SHP77 (cell line): ENCODE measurements at regions not wholly inside any gene's neighbourhood (a gene's known extent, or its start where the extent isn't known, plus 50 kb on each side); places are given as distances from the start of the nearest gene placed in this dataset.

Experiments
- DNase-seq, 2 experiments: peaks; one replicate each; lab custom pipeline; 2025; lab: John Stamatoyannopoulos, UW

- DNase-seq, result no peak
Observed at GRCh38 chr22:48748860-48749554, 1078.7 kb downstream of the BRD1 start.

DNA sequence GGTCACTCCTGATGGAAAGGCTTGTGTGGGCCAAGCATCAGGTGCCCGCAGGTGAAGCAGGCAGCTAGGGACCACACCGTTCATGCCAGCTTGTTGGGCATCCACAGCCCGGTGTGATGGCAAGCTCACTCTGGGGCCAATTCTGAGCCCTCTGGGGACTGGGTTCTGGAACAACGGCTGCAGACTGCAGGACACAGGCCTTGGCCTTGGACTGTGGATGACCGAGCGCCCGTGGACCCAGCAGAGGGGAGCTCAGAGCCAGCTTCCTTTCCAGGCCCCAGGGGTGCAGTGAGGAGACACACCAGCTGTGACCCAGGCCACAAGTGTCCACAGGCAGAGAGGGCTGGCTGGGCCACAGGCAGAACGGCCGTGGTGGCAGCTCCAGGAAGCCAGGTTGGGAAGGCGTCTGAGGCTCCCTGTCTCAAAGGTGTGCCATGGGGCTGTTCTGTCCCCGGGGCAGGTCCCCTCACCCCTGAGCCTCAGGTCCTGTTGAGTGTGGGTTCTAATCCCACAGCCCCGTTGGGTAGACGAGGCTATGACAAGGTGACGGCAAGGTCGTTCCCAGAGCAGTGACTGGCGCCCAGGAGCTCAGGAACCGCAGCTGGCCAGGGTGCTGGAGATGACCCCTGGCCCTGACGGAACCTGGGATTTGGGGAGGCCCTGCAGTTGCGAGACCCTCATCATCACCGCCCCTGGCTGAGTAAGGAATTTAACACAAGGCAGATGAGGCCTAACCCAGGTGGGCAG lies 1079.4 kb downstream of the BRD1 start:
- DNase-seq, result no peak

DNA sequence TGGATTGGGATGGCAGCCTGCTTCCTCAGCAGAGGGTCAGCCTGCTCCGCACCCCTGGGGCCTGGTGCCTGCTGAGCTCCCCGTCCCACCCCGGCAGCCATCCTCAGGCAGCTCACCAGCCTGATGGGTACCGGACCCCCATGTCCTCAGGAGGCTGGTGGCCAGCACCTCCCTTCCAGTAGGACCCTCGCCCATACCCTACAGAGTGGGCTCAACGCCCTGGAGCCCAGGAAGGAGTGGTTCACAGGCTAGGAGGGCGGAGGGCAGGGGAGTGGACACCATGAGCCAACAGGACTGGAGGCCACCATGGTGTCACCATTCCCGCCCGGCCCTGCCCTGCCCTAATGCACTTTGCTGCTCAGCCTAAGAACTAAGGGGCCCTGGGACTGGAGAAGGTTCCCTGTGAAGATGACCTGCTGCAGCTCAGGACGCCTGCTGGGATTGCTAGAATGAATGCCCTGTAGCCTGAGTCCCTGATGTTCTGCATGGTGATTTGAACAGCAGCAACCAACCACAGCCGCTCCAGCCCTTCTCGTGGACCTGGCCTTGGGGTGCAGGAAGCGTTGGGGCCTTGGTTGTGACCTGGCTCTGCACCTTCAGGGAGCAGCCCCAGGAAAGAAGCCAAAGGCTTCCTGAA lies 1080.8 kb downstream of the BRD1 start:
- DNase-seq, result no peak

- DNase-seq, result no peak
Observed at GRCh38 chr22:48745842-48746788, 1081.6 kb downstream of the BRD1 start.

- no peak for DNase-seq
Observed at GRCh38 chr22:48744967-48745841, 1082.5 kb downstream of the BRD1 start.

DNA sequence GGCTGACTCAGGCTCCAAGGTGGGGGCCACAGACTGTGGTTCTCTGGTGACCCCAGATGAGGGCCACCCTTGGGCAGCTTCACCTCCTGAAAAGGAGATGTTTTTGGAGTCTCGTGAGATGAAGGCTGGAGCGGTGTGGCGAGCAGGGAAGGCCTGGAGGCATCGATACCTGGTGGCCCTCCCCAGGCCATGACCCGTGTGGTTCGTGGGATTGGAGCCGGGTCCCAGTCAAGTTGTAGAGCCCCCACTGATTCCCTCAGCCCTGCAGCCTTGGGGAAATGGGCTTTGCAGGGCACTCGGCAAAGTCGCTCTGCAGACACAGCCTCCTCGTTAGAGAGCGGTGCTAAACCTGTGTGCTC lies 1083.4 kb downstream of the BRD1 start:
- no peak for DNase-seq

DNA sequence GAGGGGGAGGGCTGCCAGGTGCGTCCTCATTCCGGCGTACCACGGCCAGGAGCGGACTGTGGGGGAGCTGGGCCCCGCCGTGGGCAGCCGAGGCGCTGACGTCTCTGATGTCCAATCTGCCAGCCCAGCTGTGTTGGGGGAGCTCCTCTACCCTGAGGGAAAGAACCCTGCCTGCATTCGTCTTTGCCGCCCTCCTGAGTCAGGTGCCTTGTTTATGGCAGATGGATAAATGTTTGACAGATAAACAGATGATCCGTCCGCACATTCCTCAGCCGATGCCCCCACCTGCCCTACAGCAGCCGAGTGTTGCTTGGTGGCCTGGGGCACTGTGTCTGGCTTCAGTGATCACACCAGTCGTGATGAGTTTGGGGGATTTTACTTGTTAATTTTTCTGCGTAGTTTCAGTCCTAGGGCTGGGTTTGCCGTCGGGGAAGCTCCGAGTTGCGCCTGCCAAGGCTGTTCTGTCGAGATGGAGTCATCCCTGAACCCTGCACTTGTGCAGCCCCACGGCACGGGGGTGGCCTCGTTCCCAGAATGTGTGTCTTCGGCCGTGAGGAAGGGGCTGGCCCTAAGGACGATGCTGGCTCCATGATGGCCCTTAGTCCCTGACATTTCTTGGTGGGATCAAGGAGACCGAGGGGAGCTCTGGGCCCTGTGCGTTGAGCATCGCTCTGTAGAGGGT lies 1083.9 kb downstream of the BRD1 start:
- no peak for DNase-seq

DNA sequence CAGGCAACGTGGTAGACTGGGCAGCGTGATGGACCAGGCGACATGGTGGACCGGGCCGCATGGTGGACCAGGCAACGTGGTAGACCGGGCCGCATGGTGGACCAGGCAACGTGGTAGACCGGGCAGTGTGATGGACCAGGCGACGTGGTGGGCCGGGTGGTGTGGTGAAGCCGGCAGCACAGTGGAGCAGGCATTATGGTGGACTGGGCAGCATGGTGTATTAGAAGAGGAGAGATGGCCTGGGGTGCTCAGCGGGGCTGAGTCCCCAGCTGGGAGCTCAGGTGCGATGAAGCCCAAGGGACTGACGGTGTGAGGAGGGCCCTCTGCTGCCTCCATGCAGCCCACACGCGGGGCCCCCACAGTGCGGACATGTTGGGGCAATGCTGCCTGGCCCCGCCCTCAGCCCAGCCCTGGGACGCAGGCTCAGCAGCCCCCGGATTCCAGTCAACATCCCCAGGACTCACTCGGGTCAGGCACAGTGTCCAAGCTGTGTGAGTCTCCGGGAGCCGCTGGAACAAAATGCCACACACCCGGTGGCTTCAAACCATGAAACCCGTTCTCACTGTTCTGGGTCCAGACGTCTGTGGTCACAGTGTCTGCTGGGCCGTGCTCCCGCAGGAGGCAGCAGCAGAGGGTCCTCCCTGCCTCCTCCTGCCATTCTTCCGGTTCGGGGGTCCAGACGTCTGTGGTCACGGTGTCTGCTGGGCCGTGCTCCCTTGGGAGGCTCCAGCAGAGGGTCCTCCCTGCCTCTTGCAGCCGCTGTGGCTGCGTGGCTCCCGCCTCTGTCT lies 1084.9 kb downstream of the BRD1 start:
- no peak for DNase-seq

DNA sequence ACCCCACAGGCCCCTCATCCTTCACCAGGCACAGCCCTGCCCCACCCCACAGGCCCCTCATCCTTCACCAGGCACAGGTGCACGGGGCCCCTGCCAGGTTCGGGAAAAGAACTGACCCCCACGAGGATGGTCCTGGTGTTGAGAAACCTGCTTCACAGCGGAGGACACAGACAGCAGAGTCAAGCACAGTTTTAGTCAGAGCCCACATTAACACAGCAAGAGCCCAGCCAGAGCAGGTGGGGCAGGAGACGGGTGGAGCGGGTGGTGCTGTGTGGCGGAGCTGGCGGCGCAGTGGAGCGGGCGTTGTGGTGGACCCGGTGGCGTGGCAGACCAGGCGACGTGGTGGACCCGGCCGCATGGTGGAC lies 1085.5 kb downstream of the BRD1 start:
- DNase-seq, result no peak

DNA sequence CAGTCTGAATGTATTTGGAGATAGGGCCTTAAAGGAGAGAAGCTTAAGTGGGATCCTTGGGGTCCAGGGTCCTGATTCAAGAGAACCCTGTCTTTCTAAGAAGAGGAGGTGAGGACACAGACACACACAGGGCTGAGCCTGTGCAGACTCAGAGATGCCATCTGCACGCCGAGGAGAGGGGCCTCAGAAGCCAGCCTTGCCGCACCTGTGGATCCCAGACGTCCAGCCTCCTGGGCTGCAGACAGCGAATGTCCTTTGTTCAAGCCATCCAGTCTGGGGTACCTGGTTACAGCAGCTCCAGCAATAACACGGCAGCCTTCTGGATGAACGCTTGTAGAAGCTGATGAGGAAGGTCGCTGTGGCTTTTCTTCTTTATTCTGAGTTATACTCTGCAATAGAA lies 1086.1 kb downstream of the BRD1 start:
- DNase-seq, result no peak

DNA sequence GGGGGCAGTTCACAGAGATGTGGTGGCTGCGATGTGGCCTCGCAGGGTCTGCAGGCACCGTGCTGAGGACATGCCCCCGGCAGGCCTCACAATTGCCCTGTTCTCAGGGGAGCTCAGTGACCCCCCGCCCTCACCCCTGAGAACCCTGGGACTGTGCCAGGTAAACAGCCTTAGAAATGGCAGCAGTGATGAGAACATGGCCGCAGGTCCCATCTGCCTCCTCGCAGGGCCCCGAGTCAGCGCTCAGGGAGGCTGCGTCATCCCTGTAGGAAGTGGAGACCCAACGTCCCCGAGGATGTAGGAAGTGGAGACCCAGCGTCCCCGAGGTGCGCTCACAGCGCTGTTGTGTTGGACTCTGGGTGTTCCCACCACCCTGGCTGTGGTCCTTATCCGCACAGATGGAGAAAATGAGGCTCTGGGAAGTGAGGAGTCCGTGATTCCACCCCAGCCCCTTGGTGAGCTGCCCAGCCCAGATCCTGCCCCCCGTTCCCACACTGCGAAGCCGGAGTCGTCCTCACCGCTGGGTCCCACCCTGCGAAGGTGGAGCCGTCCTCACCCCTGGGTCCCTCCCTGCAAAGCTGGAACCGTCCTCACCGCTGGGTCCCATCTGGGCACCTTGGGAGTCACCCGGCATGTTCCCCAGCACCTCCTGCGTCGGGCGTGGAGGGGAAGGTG lies 1086.8 kb downstream of the BRD1 start:
- DNase-seq, result no peak

DNA sequence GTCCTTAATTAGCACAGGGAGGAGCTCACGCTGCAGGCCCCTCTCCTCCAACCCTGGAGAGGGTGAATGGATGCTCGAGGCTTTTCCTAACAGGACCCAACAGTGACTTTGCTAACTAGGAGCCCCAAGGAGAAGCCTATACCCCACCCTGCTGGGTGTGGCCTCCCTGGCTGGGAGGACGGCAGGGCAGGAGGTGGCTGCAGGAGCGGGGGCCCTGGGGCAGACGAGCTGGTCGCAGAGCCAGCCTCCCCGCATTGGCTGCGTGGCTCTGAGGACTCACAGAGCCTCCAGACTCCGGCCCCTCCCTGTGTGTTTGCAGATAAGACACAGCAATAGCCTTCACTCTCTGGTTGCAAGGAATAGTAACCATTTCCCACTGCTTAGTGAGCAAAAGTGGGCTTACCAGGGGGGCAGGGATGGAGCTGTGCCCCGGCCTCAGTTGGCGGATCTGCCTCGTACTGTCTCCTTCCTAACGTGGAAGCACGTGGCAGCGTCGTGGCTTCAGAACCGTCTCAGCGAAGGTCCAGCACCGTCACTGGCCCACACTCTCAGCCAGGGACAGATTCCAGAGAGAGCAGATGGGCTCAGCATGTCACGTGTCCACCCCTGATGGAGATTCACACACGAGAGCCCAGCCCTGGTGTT lies 1087.5 kb downstream of the BRD1 start:
- DNase-seq, result no peak

- no peak for DNase-seq
Observed at GRCh38 chr22:48739348-48740085, 1088.2 kb downstream of the BRD1 start.

GRCh38 chr22:48738204-48738980 lies 1089.3 kb downstream of the BRD1 start:
- no peak for DNase-seq

- DNase-seq, result no peak
Observed at GRCh38 chr22:48737461-48738203, 1090.0 kb downstream of the BRD1 start.
